ENCODE measurements at regions not wholly inside any gene's neighbourhood (a gene's known extent, or its start where the extent isn't known, plus 50 kb on each side); places are given as distances from the start of the nearest gene placed in this dataset.
"Not testable (repeated sequence)": the region's sequence is repeated elsewhere in the genome, so short reads cannot be mapped to it uniquely, and the experiment has no call there.

- BruUV-seq (replicated peaks); H3K36me3 ChIP-seq (ENCODE audit: insufficient read depth, low read length); H3K4me3 ChIP-seq (ENCODE audit: low read depth, low read length, poor library complexity, severe bottlenecking); H2AFZ ChIP-seq (ENCODE audit: low read length); CTCF ChIA-PET (ENCODE audit: unreplicated experiment); H3K9me3 ChIP-seq (ENCODE audit: low read length); H3K4me2 ChIP-seq (ENCODE audit: low read length); H3K9me2 ChIP-seq (ENCODE audit: insufficient read depth, low read length); H3K79me2 ChIP-seq (ENCODE audit: insufficient read depth, low read depth, low read length); DNase-seq (ENCODE audit: low spot score); H4K20me1 ChIP-seq (ENCODE audit: insufficient read depth, low read length); POLR2A ChIA-PET; intact Hi-C loops (cut with micrococcal nuclease; ENCODE audit: unreplicated experiment); H3K4me1 ChIP-seq (ENCODE audit: insufficient read depth, low read length, poor library complexity, severe bottlenecking); H3K27ac ChIP-seq (ENCODE audit: low read depth, low read length, poor library complexity, severe bottlenecking): not testable (repeated sequence)
Observed at GRCh38 chr7:76937330-76937729, 94.8 kb downstream of the SPDYE17 start.

GRCh38 chr7:76936346-76936745 is 95.8 kb downstream of the SPDYE17 start:
- H3K27ac ChIP-seq (ENCODE audit: low read depth, low read length, poor library complexity, severe bottlenecking); DNase-seq (ENCODE audit: low spot score); H3K36me3 ChIP-seq (ENCODE audit: insufficient read depth, low read length); H4K20me1 ChIP-seq (ENCODE audit: insufficient read depth, low read length); intact Hi-C loops (cut with micrococcal nuclease; ENCODE audit: unreplicated experiment); H3K4me3 ChIP-seq (ENCODE audit: low read depth, low read length, poor library complexity, severe bottlenecking); H3K9me2 ChIP-seq (ENCODE audit: insufficient read depth, low read length); H3K4me1 ChIP-seq (ENCODE audit: insufficient read depth, low read length, poor library complexity, severe bottlenecking); H2AFZ ChIP-seq (ENCODE audit: low read length); CTCF ChIA-PET (ENCODE audit: unreplicated experiment); H3K4me2 ChIP-seq (ENCODE audit: low read length); POLR2A ChIA-PET; H3K79me2 ChIP-seq (ENCODE audit: insufficient read depth, low read depth, low read length); H3K9me3 ChIP-seq (ENCODE audit: low read length); BruUV-seq (replicated peaks): not testable (repeated sequence)

DNA sequence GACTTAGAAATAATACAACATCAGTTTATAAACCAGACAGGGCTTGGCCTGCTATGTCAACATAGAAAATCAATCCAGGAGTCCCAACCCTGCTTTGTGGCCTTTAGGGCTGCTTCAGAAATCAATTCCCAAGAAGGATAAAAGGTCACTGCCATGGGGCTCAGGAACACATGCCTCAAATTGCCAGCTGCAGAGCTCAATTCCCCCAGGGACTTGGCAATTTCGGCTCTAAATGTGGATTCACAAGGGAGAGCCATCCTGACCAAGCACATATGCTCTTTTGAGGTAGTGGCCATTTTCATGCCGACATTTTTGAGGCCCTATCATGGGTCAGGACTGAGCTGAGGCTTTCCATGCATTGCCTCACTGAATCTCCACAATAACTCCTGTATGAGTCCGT is 97.5 kb downstream of the SPDYE17 start:
- BruUV-seq (replicated peaks): not testable (repeated sequence)

DNA sequence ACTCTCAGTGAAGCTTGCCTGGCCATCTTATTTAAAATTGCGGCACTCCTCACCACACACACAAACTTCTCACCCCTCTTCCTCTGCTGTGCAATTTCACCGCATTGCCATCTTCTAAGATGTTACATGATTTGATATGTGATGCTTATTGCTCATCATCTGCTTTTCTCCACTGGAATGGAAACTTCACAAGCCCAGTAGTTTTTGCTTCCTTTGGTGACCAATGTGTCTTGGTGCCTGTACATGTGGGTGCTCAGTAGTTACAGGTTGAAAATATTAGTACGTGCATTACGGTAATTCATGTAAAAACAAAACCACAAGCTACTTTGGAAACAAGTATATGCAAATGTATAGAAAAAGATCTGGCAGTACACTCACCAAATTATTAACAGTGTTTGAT is 99.2 kb downstream of the SPDYE17 start:
- POLR2A ChIA-PET: not testable (repeated sequence)

More for the DNA sequence above, 97.5 kb downstream of the SPDYE17 start:
- CTCF ChIA-PET (ENCODE audit: unreplicated experiment); H3K36me3 ChIP-seq (ENCODE audit: insufficient read depth, low read length); H3K9me3 ChIP-seq (ENCODE audit: low read length); DNase-seq (ENCODE audit: low spot score); H3K4me1 ChIP-seq (ENCODE audit: insufficient read depth, low read length, poor library complexity, severe bottlenecking); POLR2A ChIA-PET; H4K20me1 ChIP-seq (ENCODE audit: insufficient read depth, low read length); H3K9me2 ChIP-seq (ENCODE audit: insufficient read depth, low read length); H3K27ac ChIP-seq (ENCODE audit: low read depth, low read length, poor library complexity, severe bottlenecking); H3K4me3 ChIP-seq (ENCODE audit: low read depth, low read length, poor library complexity, severe bottlenecking); H3K79me2 ChIP-seq (ENCODE audit: insufficient read depth, low read depth, low read length); H2AFZ ChIP-seq (ENCODE audit: low read length); intact Hi-C loops (cut with micrococcal nuclease; ENCODE audit: unreplicated experiment); H3K4me2 ChIP-seq (ENCODE audit: low read length): not testable (repeated sequence)

GRCh38 chr7:76931441-76931840 is 100.7 kb downstream of the SPDYE17 start:
- H3K27ac ChIP-seq (ENCODE audit: low read depth, low read length, poor library complexity, severe bottlenecking); H4K20me1 ChIP-seq (ENCODE audit: insufficient read depth, low read length); DNase-seq (ENCODE audit: low spot score); intact Hi-C loops (cut with micrococcal nuclease; ENCODE audit: unreplicated experiment); BruUV-seq (replicated peaks); H3K36me3 ChIP-seq (ENCODE audit: insufficient read depth, low read length); H3K9me3 ChIP-seq (ENCODE audit: low read length); H3K4me1 ChIP-seq (ENCODE audit: insufficient read depth, low read length, poor library complexity, severe bottlenecking); CTCF ChIA-PET (ENCODE audit: unreplicated experiment); H3K4me3 ChIP-seq (ENCODE audit: low read depth, low read length, poor library complexity, severe bottlenecking); H3K4me2 ChIP-seq (ENCODE audit: low read length); H3K79me2 ChIP-seq (ENCODE audit: insufficient read depth, low read depth, low read length); H3K9me2 ChIP-seq (ENCODE audit: insufficient read depth, low read length); H2AFZ ChIP-seq (ENCODE audit: low read length): not testable (repeated sequence)
- POLR2A ChIA-PET: interaction anchor here (0.7 kb wide), 1 partner anchor 355 kb away, joined by 3 read pairs; no protein-coding TSS in a partner anchor

More for the DNA sequence above, 99.2 kb downstream of the SPDYE17 start:
- H3K4me2 ChIP-seq (ENCODE audit: low read length); H3K36me3 ChIP-seq (ENCODE audit: insufficient read depth, low read length); H4K20me1 ChIP-seq (ENCODE audit: insufficient read depth, low read length); H2AFZ ChIP-seq (ENCODE audit: low read length); DNase-seq (ENCODE audit: low spot score); H3K4me3 ChIP-seq (ENCODE audit: low read depth, low read length, poor library complexity, severe bottlenecking); CTCF ChIA-PET (ENCODE audit: unreplicated experiment); H3K79me2 ChIP-seq (ENCODE audit: insufficient read depth, low read depth, low read length); H3K9me2 ChIP-seq (ENCODE audit: insufficient read depth, low read length); BruUV-seq (replicated peaks); H3K27ac ChIP-seq (ENCODE audit: low read depth, low read length, poor library complexity, severe bottlenecking); intact Hi-C loops (cut with micrococcal nuclease; ENCODE audit: unreplicated experiment); H3K9me3 ChIP-seq (ENCODE audit: low read length); H3K4me1 ChIP-seq (ENCODE audit: insufficient read depth, low read length, poor library complexity, severe bottlenecking): not testable (repeated sequence)

DNA sequence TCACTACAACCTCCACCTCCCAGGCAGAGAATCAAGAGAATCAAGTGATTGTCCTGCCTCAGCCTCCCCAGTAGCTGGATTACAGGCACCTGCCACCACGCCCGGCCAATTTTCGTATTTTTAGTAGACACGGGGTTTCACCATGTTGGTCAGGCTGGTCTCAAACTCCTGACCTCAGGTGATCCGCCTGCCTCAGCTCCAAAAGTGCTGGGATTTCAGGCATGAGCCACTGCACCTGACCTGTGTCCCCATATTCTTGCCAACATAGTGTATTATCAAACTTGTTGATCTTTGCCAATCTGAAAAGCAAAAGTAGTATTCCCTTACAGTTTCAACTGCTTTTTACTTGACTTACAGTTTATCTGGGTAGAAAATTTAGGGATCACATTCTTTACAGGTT is 101.7 kb downstream of the SPDYE17 start:
- H2AFZ ChIP-seq (ENCODE audit: low read length); H3K9me2 ChIP-seq (ENCODE audit: insufficient read depth, low read length); H3K4me3 ChIP-seq (ENCODE audit: low read depth, low read length, poor library complexity, severe bottlenecking); BruUV-seq (replicated peaks); intact Hi-C loops (cut with micrococcal nuclease; ENCODE audit: unreplicated experiment); DNase-seq (ENCODE audit: low spot score); H3K79me2 ChIP-seq (ENCODE audit: insufficient read depth, low read depth, low read length); H3K27ac ChIP-seq (ENCODE audit: low read depth, low read length, poor library complexity, severe bottlenecking); POLR2A ChIA-PET; H3K9me3 ChIP-seq (ENCODE audit: low read length); H3K4me1 ChIP-seq (ENCODE audit: insufficient read depth, low read length, poor library complexity, severe bottlenecking); H4K20me1 ChIP-seq (ENCODE audit: insufficient read depth, low read length); CTCF ChIA-PET (ENCODE audit: unreplicated experiment); H3K36me3 ChIP-seq (ENCODE audit: insufficient read depth, low read length); H3K4me2 ChIP-seq (ENCODE audit: low read length): not testable (repeated sequence)

DNA sequence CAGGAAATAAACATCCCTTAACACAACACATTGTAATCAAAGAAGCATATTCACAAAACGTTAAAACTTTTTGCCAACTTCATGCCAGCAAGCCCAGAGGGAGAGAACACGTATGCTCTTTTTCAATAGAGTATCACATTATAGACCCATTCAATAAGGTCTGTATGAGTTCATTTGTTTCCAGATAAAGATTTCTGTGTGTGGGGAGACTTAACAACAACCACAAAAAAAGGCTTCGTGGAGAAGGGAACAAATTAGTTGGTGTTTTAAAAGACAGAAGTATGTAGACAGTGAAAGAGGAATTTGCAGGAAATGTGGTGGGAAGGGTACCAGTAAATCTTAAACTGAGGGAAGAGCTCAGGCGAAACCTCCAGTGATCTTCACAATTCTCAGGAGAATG is 103.4 kb downstream of the SPDYE17 start:
- CTCF ChIA-PET (ENCODE audit: unreplicated experiment); H3K79me2 ChIP-seq (ENCODE audit: insufficient read depth, low read depth, low read length); H3K9me2 ChIP-seq (ENCODE audit: insufficient read depth, low read length); H3K36me3 ChIP-seq (ENCODE audit: insufficient read depth, low read length); H3K27ac ChIP-seq (ENCODE audit: low read depth, low read length, poor library complexity, severe bottlenecking); H3K4me1 ChIP-seq (ENCODE audit: insufficient read depth, low read length, poor library complexity, severe bottlenecking); intact Hi-C loops (cut with micrococcal nuclease; ENCODE audit: unreplicated experiment); POLR2A ChIA-PET; H3K4me2 ChIP-seq (ENCODE audit: low read length); H2AFZ ChIP-seq (ENCODE audit: low read length); H3K9me3 ChIP-seq (ENCODE audit: low read length); H4K20me1 ChIP-seq (ENCODE audit: insufficient read depth, low read length); DNase-seq (ENCODE audit: low spot score); H3K4me3 ChIP-seq (ENCODE audit: low read depth, low read length, poor library complexity, severe bottlenecking); BruUV-seq (replicated peaks): not testable (repeated sequence)

All from OCI-LY7 (cell line).